WTC11 (cell line): ENCODE measurements at regions not wholly inside any gene's neighbourhood (a gene's known extent, or its start where the extent isn't known, plus 50 kb on each side); places are given as distances from the start of the nearest gene placed in this dataset.
"Not testable (repeated sequence)": the region's sequence is repeated elsewhere in the genome, so short reads cannot be mapped to it uniquely, and the experiment has no call there.

Experiments used
- ATAC-seq: fragments of 200-7000 bp; cut with Tn5 transposase; 2 replicates; pipeline ENCODE4 v1.10.0; 2021; ENCODE audit warnings: mild to moderate bottlenecking, moderate library complexity
- CTCF ChIA-PET: fragments of 300-600 bp; sonication (Branson Sonifier 250); formaldehyde crosslinking; loops from one replicate; lab custom pipeline; 2021; ENCODE audit warnings: antibody characterized with exemption; lab: Charles Lee
- POLR2A ChIA-PET: fragments of 350-600 bp; sonication (Branson Sonifier 250); formaldehyde crosslinking; loops from one replicate; lab custom pipeline; 2021; ENCODE audit warnings: antibody characterized with exemption; lab: Charles Lee
- DNase-seq: peaks from one replicate; pipeline ENCODE4 v3.0.0; 2021; ENCODE audit warnings: low spot score
- H3K27ac Mint-ChIP-seq: 2 replicates; pipeline ENCODE4 v1.8.0; 2021; ENCODE audit warnings: mixed read lengths
- H3K27me3 Mint-ChIP-seq: 2 replicates; pipeline ENCODE4 v1.8.0; 2021; ENCODE audit warnings: low read depth, mild to moderate bottlenecking, moderate library complexity, mixed read lengths
- H3K36me3 Mint-ChIP-seq: 2 replicates; pipeline ENCODE4 v1.8.0; 2021; ENCODE audit warnings: mixed read lengths
- H3K4me1 Mint-ChIP-seq: 2 replicates; pipeline ENCODE4 v1.8.0; 2022; ENCODE audit warnings: mixed read lengths
- H3K4me3 Mint-ChIP-seq: 2 replicates; pipeline ENCODE4 v1.8.0; 2021; ENCODE audit warnings: mild to moderate bottlenecking, moderate library complexity, mixed read lengths
- H3K9me3 Mint-ChIP-seq: 2 replicates; pipeline ENCODE4 v1.8.0; 2021; ENCODE audit warnings: mixed read lengths

DNA sequence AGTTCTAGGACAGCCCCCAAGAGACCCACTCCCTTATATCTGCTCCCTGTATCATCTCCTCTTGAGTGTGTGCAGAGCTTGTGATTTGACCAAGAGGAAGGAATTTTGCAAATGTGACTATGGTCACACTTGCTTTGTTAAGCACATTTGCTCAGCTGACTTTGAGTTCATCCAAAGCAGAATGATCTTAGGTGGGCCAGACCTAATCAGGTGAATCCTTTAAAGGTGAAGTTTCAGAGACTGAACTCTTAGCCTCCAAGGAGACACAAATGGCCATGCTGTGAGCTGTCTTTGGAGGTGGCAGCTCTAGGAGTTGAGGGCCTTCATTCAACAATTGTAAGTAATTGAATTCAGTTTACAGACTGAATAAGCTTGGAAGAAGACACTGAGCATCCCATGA, 115.4 kb upstream of the KRTAP5-11 start:
- H3K4me3 Mint-ChIP-seq, H3K4me1 Mint-ChIP-seq, CTCF ChIA-PET, POLR2A ChIA-PET, H3K27ac Mint-ChIP-seq, DNase-seq, ATAC-seq: not testable (repeated sequence)
- peaks cover 12% of the 10 kb centered on the region for H3K36me3 Mint-ChIP-seq
- peaks cover 26% of the 10 kb centered on the region for H3K9me3 Mint-ChIP-seq
- peaks cover 13% of the 10 kb centered on the region for H3K27me3 Mint-ChIP-seq

DNA sequence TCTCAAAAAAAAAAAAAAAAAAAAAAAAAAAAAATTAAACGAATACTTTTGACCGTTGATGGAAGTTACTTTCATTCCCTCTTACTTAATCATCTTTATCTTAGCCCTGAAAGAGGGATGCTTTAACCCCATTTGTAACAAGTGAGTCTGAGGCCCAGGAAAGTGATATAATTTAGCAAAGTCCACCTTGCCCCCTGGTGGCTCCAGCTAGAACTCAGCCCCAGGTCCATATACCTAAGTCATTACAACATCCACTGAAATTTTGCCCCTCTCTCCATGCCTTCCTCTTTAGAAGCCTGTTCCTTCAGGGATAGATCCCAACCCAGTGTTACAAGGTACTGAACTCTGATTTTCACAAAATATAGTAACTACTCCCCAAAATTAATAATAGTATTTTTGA, 116.3 kb upstream of the KRTAP5-11 start:
- not testable (repeated sequence) for H3K27ac Mint-ChIP-seq, H3K4me1 Mint-ChIP-seq, H3K4me3 Mint-ChIP-seq, ATAC-seq
- Mint-ChIP-seq H3K9me3 (peaks cover 26% of the 10 kb centered on the region), H3K27me3 (peaks cover 13% of the 10 kb centered on the region), H3K36me3 (peaks cover 12% of the 10 kb centered on the region)
- peak; percentile 42 for DNase-seq
- ChIA-PET CTCF (interaction anchor here (0.6 to 1.7 kb wide), 3 partner anchors 60 to 1945 kb away, joined by 3 to 5 read pairs (median 4); no protein-coding TSS in a partner anchor), POLR2A (interaction anchor here (0.6 kb wide), 1 partner anchor 872 kb away, joined by 7 read pairs; no protein-coding TSS in a partner anchor)

DNA sequence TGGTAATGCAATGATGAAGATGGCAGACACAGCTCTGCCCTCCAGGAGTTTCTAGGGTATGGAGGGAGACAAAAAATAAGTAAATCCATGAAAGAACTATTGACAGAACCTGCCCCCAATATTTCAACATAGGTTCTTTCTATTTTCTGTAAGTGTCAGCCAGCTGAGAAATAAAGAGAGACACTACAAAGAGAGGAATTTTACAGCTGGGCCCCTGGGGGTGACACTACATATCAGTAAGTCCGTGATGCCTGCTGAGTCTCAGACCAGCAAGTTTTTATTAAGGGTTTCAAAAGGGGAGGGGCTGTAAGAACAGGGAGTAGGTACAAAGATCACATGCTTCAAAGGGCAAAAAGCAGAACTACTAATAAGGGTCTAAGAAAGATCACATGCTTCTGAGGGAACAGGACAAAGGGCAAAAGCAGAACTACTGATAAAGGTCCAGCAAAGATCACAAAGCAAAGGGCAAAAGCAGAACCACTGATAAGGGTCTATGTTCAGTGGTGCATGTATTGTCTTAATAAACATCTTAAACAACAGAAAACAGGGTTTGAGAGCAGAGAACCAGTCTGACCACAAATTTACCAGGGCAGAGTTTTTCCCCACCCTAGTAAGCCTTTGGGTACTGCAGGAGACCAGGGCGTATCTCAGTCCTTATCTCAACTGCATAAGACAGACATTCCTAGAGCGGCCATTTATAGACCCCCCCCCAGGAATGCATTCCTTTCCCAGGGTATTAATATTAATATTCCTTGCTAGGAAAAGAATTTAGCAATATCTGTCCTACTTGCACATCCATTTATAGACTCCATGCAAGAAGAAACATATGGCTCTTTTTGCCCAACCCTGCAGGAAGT, 119.0 kb upstream of the KRTAP5-11 start:
- H3K4me1 Mint-ChIP-seq, ATAC-seq, CTCF ChIA-PET, DNase-seq, H3K4me3 Mint-ChIP-seq, H3K27ac Mint-ChIP-seq, POLR2A ChIA-PET: not testable (repeated sequence)
- H3K36me3 Mint-ChIP-seq, result peaks cover 12% of the 10 kb centered on the region
- H3K9me3 Mint-ChIP-seq, result peaks cover 26% of the 10 kb centered on the region
- H3K27me3 Mint-ChIP-seq, result peaks cover 13% of the 10 kb centered on the region

DNA sequence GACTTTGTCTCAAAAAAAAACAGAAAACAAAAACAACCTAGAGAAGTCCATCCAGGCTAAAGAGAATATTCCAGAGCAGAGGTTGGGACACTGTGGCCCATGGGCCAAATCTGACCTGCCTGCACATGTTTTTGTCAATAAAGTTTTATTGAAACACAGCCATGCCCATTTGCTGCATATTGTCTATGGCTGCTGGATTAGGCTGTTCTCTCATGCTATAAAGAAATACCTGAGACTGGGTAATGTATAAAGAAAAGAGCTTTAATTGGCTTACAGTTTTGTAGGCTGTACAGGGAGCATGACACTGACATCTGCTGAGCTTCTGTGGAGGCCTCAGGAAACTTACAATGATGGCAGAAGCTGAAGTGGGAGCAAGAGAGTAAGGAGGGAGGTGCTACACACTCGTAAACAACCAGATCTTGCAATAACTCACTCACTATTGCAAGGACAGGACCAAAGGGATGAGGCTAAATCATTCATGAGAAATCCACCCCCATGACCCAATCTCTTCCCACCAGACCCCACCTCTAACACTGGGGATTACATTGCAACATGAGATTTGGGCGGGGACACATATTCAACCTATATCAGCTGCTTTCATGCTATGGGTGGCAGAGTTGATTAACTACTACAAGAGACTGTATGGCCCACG, 122.5 kb upstream of the KRTAP5-11 start:
- H3K4me3 Mint-ChIP-seq, CTCF ChIA-PET, DNase-seq, ATAC-seq, POLR2A ChIA-PET, H3K27ac Mint-ChIP-seq: not testable (repeated sequence)
- peaks cover 13% of the 10 kb centered on the region for H3K27me3 Mint-ChIP-seq
- peaks cover 12% of the 10 kb centered on the region for H3K36me3 Mint-ChIP-seq
- H3K9me3 Mint-ChIP-seq, result peaks cover 20% of the 10 kb centered on the region
- peaks cover 23% of the 10 kb centered on the region for H3K4me1 Mint-ChIP-seq

DNA sequence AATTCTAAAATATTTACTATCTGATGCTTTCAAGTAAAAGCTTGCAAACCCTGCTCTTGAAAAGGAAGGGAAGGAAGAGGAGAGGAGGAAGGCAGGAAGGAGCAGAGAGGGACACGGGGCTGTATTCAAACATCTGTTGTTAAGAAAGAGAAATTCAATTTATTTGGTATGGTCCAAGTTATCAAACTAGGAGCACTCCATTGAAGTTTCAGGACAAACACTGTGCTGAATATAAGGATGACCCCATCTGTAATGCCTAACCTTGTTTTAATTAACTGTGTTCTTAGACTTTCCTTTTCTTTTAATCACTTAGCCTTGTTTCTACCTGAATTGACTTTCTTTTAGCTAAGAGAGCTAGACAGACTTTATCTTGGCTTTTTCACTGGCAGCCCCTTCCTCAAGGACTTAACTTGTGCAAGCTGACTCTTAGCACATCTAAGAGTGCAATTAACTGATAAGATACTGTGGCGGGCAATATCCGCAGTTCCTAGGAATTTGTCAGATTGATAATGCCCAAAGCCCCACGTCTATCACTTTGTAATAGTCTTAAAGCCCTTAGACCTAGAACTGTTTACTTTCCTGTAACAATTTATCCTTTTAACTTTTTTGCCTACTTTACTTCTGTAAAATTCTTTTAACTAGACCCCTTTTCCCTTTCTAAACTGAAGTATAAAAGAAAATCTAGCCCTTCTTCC, 123.2 kb upstream of the KRTAP5-11 start:
- Mint-ChIP-seq H3K9me3 (peaks cover 19% of the 10 kb centered on the region), H3K27me3 (peaks cover 13% of the 10 kb centered on the region), H3K36me3 (peaks cover 12% of the 10 kb centered on the region), H3K4me1 (peaks cover 23% of the 10 kb centered on the region)
- CTCF ChIA-PET, result interaction anchor here (1.2 kb wide), 1 partner anchor 126 kb away, joined by 4 read pairs; no protein-coding TSS in a partner anchor
- H3K27ac Mint-ChIP-seq, POLR2A ChIA-PET, DNase-seq, ATAC-seq, H3K4me3 Mint-ChIP-seq: not testable (repeated sequence)

DNA sequence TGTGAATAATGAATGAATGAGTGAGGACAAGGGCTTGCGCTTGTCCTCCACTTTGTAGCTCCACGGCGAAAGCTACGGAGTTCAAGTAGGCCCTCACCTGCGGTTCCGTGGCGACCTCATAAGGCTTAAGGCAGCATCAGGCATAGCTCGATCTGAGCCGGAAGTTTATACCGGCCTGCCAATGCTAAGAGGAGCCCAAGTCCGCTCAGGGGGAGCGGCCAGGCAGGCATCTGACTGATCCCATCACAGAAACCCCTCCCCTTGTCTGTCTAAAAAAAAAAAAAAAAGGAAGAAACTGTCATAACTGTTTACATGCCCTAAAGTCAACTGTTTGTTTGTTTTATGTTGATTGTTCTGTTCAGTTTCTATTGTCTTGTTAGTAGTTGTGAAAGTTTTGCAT, 124.4 kb upstream of the KRTAP5-11 start:
- CTCF ChIA-PET, result interaction anchor here (1.2 kb wide), 1 partner anchor 127 kb away, joined by 4 read pairs; no protein-coding TSS in a partner anchor
- peak; percentile 14 for DNase-seq
- Mint-ChIP-seq H3K4me1 (peaks cover 23% of the 10 kb centered on the region), H3K9me3 (peaks cover 10% of the 10 kb centered on the region)
- H3K27me3 Mint-ChIP-seq, H3K27ac Mint-ChIP-seq, ATAC-seq, H3K36me3 Mint-ChIP-seq, POLR2A ChIA-PET, H3K4me3 Mint-ChIP-seq: not testable (repeated sequence)

DNA sequence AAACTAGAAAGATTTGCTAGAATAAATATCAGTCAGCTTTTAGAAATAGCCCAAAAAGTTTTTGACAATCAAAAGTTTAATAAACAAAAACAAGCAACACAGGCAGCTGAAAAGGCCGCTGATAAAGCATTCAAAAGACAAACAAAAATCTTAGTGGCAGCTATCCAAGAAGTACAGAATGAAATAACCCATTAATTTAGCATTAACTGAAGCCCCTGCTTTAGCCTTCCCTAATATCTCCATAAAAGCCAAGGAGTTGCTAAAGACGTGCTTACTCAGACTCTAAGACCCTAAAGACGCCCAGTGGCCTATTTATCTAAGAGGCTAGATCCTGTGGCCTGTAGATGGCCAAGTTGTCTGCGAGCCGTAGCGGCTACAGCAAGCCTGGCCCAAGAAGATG, 123.5 kb upstream of the DEFB108B start:
- not testable (repeated sequence) for H3K27ac Mint-ChIP-seq, ATAC-seq

DNA sequence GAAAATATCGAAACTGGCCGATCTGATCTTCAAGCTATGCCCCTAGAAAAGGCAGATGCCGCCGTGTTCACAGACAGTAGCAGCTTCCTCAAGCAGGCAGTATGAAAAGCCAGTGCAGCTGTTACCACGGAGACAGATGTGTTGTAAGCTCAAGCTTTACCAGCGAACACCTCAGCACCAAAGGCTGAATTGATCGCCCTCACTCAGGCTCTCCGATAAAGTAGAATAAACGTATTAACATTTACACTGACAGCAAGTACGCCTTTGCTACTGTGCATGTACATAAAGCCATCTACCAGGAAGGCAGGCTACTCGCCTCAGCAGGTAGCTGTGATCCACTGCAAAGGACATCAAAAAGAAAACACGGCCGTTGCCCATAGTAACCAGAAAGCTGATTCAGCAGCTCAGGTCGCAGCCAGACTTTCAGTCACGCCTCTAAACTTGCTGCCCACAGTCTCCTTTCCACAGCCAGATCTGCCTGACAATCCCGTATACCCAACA, 122.8 kb upstream of the DEFB108B start:
- peaks cover 23% of the 10 kb centered on the region for H3K4me1 Mint-ChIP-seq
- H3K36me3 Mint-ChIP-seq, H3K27me3 Mint-ChIP-seq, ATAC-seq, H3K4me3 Mint-ChIP-seq, POLR2A ChIA-PET, H3K27ac Mint-ChIP-seq, H3K9me3 Mint-ChIP-seq: not testable (repeated sequence)
- DNase-seq, result peak; percentile 38
- CTCF ChIA-PET, result interaction anchor here (1.1 to 1.2 kb wide), 2 partner anchors 13 to 71 kb away, joined by 3 to 4 read pairs; no protein-coding TSS in a partner anchor

More for the DNA sequence above, 123.5 kb upstream of the DEFB108B start:
- H3K9me3 Mint-ChIP-seq, CTCF ChIA-PET, DNase-seq, H3K36me3 Mint-ChIP-seq, H3K4me3 Mint-ChIP-seq, H3K27me3 Mint-ChIP-seq, POLR2A ChIA-PET: not testable (repeated sequence)
- peaks cover 23% of the 10 kb centered on the region for H3K4me1 Mint-ChIP-seq

DNA sequence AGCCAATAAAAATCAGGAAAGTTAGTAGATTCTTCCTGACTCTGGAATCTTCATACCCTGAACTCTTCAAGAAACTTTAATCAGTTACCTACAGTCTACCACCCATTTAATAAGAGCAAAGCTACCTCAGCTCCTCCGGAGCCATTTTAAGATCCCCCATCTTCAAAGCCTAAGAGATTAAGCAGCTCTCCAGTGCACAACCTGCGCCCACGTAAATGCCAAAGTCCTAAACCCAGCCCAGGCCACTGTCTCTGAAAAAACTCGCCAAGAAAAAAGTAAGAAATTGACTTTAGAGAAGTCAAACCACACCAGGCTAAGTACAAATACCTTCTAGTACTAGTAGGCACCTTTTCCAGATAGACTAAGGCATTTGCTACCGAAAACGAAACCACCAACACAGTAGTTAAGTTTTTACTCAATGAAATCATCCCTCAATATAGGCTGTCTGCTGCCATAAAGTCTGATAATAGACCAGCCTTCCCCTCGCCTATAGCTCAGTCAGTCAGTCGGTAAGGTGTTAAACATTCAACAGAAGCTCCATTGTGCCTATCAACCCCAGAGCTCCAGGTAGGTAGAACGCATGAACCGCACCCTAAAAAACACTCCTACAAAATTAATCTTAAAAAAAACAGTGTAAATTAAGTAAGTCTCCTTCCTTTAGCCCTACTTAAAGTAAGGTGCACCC, 122.2 kb upstream of the DEFB108B start:
- POLR2A ChIA-PET, H3K27ac Mint-ChIP-seq, H3K4me3 Mint-ChIP-seq, DNase-seq, H3K27me3 Mint-ChIP-seq, H3K9me3 Mint-ChIP-seq, ATAC-seq, H3K36me3 Mint-ChIP-seq: not testable (repeated sequence)
- H3K4me1 Mint-ChIP-seq, result peaks cover 23% of the 10 kb centered on the region
- CTCF ChIA-PET, result interaction anchor here (1.1 to 1.2 kb wide), 2 partner anchors 12 to 71 kb away, joined by 3 to 4 read pairs; no protein-coding TSS in a partner anchor

DNA sequence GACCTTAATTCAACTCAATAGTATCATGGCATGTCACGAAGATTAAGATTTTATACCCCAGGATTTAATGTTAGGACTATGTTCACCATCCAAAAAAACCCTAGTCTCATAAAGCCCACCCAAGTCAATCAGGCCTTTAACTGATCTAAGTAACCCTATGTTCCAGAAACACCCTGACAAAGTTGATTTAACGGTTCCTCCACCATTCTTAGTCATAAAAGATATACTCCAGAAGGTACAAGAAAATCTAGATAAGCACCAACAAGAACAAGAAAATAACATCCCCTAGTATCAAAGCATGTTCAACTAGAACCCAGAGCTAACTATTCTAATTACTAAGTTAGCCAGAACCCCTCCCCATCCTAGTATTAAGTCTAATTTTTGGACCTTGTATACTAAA, 120.7 kb upstream of the DEFB108B start:
- CTCF ChIA-PET, H3K36me3 Mint-ChIP-seq, ATAC-seq, POLR2A ChIA-PET, H3K4me3 Mint-ChIP-seq, H3K9me3 Mint-ChIP-seq, H3K27me3 Mint-ChIP-seq, DNase-seq, H3K27ac Mint-ChIP-seq: not testable (repeated sequence)
- peaks cover 18% of the 10 kb centered on the region for H3K4me1 Mint-ChIP-seq
